WTC11 (cell line): ENCODE measurements at regions not wholly inside any gene's neighbourhood (a gene's known extent, or its start where the extent isn't known, plus 50 kb on each side); places are given as distances from the start of the nearest gene placed in this dataset.

Experiments
- ATF2 ChIP-seq: sonication (generic); formaldehyde crosslinking; IDR thresholded peaks from 2 replicates; pipeline ENCODE4 v1.8.1; 2022; ENCODE audit warnings: low read depth, missing genetic modification reagents, borderline replicate concordance
- CTCF ChIP-seq: fragments of 200-600 bp; IDR thresholded peaks from 2 replicates; pipeline ENCODE4 v1.8.0; 2022; ENCODE audit warnings: antibody characterized with exemption
- FOXP4 ChIP-seq: sonication (generic); formaldehyde crosslinking; IDR thresholded peaks from 2 replicates; pipeline ENCODE4 v1.8.0; 2022; ENCODE audit warnings: mild to moderate bottlenecking, missing genetic modification reagents
- TP53 ChIP-seq: sonication (generic); formaldehyde crosslinking; IDR thresholded peaks from 2 replicates; pipeline ENCODE4 v1.8.1; 2023; ENCODE audit warnings: mild to moderate bottlenecking, missing genetic modification reagents
- ZNF232 ChIP-seq: sonication (generic); formaldehyde crosslinking; IDR thresholded peaks from 2 replicates; pipeline ENCODE4 v1.8.0; 2022; ENCODE audit warnings: mild to moderate bottlenecking, missing genetic modification reagents

GRCh38 chr9:136597141-136597885, 51.5 kb upstream of the NOTCH1 start:
- TF ChIP-seq ATF2 (no peak), ZNF232 (CRISPR knock-in tag) (no peak), CTCF (no peak), TP53 (CRISPR knock-in tag) (no peak), FOXP4 (CRISPR knock-in tag) (no peak)
